Keratinocyte (primary cell): ENCODE measurements at regions not wholly inside any gene's neighbourhood (a gene's known extent, or its start where the extent isn't known, plus 50 kb on each side); places are given as distances from the start of the nearest gene placed in this dataset.

Experiments
- DNase-seq: peaks from one replicate; pipeline ENCODE4 v3.0.0-alpha.2; 2011; ENCODE audit warnings: low read depth, missing footprints, low spot score
- FAIRE-seq: peaks from 2 replicates; lab custom pipeline; 2011; peaks lifted over from hg19 to GRCh38; lab: Jason Lieb, UNC
- H2AFZ ChIP-seq: 2 replicates; pipeline ENCODE4 v1.6.0; 2012; ENCODE audit warnings: low read length, control low read depth, inconsistent platforms; ENCODE audit not compliant: control insufficient read depth
- H3K27ac ChIP-seq: 2 replicates; pipeline ENCODE4 v1.5.1; 2011; ENCODE audit warnings: low read length; ENCODE audit not compliant: control insufficient read depth, insufficient read depth
- H3K27me3 ChIP-seq: 3 replicates; pipeline ENCODE4 v1.6.0; 2011; ENCODE audit warnings: low read length; ENCODE audit not compliant: control insufficient read depth, insufficient read depth; ENCODE audit errors: extremely low read depth
- H3K36me3 ChIP-seq, 2 experiments: 2 replicates in 1 of 2; 3 replicates in 1 of 2; pipeline ENCODE4 v1.5.1; 2011; ENCODE audit warnings: low read length in 2 of 2, mild to moderate bottlenecking in 1 of 2; ENCODE audit not compliant: control insufficient read depth in 2 of 2, insufficient read depth in 2 of 2; ENCODE audit errors: extremely low read depth in 1 of 2
- H3K4me1 ChIP-seq: 3 replicates; pipeline ENCODE4 v1.5.1; 2011; ENCODE audit warnings: low read length; ENCODE audit not compliant: control insufficient read depth, insufficient read depth; ENCODE audit errors: extremely low read depth
- H3K4me2 ChIP-seq: 3 replicates; pipeline ENCODE4 v1.6.0; 2011; ENCODE audit warnings: low read depth, low read length; ENCODE audit not compliant: control insufficient read depth, insufficient read depth; ENCODE audit errors: extremely low read depth
- H3K4me3 ChIP-seq, 3 experiments: fragments of 200-600 bp in 1 of 3; sonication (generic) in 1 of 3; 2 replicates in 2 of 3; 3 replicates in 1 of 3; pipeline ENCODE4 v1.5.1; 2011 to 2016; ENCODE audit warnings: low read length in 3 of 3, mild to moderate bottlenecking in 3 of 3, control low read depth in 2 of 3, inconsistent platforms in 1 of 3, low read depth in 1 of 3, mixed read lengths in 1 of 3, mixed run types in 1 of 3, moderate library complexity in 1 of 3; ENCODE audit not compliant: control insufficient read depth in 2 of 3, insufficient read depth in 2 of 3; ENCODE audit errors: extremely low read depth in 1 of 3
- H3K79me2 ChIP-seq: 2 replicates; pipeline ENCODE4 v1.6.0; 2012; ENCODE audit warnings: low read length; ENCODE audit not compliant: control insufficient read depth, insufficient read depth
- H3K9ac ChIP-seq: 3 replicates; pipeline ENCODE4 v1.6.0; 2011; ENCODE audit warnings: low read length; ENCODE audit not compliant: control insufficient read depth, insufficient read depth; ENCODE audit errors: extremely low read depth
- H3K9me1 ChIP-seq: 3 replicates; pipeline ENCODE4 v1.6.0; 2011; ENCODE audit warnings: low read length; ENCODE audit not compliant: control insufficient read depth, insufficient read depth; ENCODE audit errors: extremely low read depth
- H3K9me3 ChIP-seq: 2 replicates; pipeline ENCODE4 v1.5.1; 2012; ENCODE audit warnings: low read depth, low read length; ENCODE audit not compliant: control insufficient read depth
- H4K20me1 ChIP-seq: 3 replicates; pipeline ENCODE4 v1.6.0; 2011; ENCODE audit warnings: low read length; ENCODE audit not compliant: control insufficient read depth, insufficient read depth; ENCODE audit errors: extremely low read depth
- CTCF ChIP-seq, 3 experiments: IDR thresholded peaks in 1 of 3; conservative IDR thresholded peaks in 1 of 3; optimal IDR thresholded peaks in 1 of 3; 2 replicates in 2 of 3; 3 replicates in 1 of 3; pipeline versions ENCODE3 to v1.5.1; 2011; ENCODE audit warnings: low read length in 3 of 3, mild to moderate bottlenecking in 3 of 3, moderate library complexity in 2 of 3, control low read depth in 1 of 3, inconsistent platforms in 1 of 3; ENCODE audit not compliant: insufficient read depth in 2 of 3; ENCODE audit errors: extremely low read depth in 1 of 3
- EZH2 ChIP-seq: IDR thresholded peaks from one replicate; pipeline ENCODE4 v1.6.1; 2012; ENCODE audit warnings: inconsistent platforms, mild to moderate bottlenecking, low read length, moderate library complexity
- dilution Hi-C: fragments of 300-500 bp; cut with MboI; formaldehyde crosslinking; loops from one replicate; pipeline ENCODE4 v1.7.0; 2020; ENCODE audit warnings: low sequenced_read_pairs; ENCODE audit not compliant: extremely low pct_ligation_motif_present

DNA sequence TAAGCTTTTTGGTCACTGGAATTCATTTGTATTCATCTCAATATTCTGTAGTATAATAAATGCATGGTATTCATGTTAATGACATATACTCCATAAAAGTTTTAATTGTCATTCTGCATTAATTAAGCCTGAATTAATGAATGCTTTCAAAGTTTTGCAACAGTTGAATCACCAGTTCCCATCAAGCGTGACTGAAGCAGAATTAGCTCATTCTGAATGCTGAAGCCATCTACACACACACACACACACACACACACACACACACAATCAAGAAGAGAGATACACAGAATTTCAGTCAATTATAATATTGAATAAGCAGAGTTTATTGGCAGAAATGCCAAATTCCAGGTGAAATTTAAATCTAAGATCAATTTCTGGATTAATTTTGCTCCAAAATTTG, 252.1 kb upstream of the KCNMB2 start:
- Histone ChIP-seq H4K20me1 (no peaks in the 10 kb centered on the region), H3K9ac (no peak overlapping the region), H3K9me1 (no peaks in the 10 kb centered on the region), H3K27ac (no peak overlapping the region), H2AFZ (no peak overlapping the region), H3K4me3 (no peak overlapping the region), H3K36me3 (no peaks in the 10 kb centered on the region), H3K79me2 (no peaks in the 10 kb centered on the region), H3K4me2 (no peak overlapping the region), H3K9me3 (no peaks in the 10 kb centered on the region), H3K27me3 (no peaks in the 10 kb centered on the region), H3K4me1 (no peaks in the 10 kb centered on the region)
- dilution Hi-C loops = no loop called here
- no peak for FAIRE-seq
- DNase-seq = no peak
- TF ChIP-seq CTCF (optimal IDR thresholded peaks at IDR 0.05 in 1 of 3, IDR thresholded peaks at IDR 0.05 in 1 of 3, conservative IDR thresholded peaks at IDR 0.05 in 1 of 3; ENCODE audit: extremely low read depth in 1 of 3, insufficient read depth in 2 of 3, low read length in 3 of 3) (no peak), EZH2 (no peak)

DNA sequence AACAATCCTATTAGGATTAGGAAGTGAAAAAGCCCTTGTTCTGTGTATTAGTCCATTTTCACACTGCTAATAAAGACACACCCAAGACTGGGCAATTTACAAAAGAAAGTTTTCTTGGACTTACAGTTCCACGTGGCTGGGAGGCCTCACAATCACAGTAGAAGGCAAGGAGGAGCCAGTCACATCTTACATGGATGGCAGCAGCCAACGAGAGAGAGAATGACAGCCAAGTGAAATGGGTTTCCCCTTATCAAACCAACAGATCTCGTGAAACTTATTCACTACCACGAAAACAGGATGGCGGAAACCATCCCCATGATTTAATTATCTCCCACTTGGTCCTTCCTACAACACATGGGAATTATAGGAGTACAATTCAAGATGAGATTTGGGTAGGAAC, 248.2 kb upstream of the KCNMB2 start:
- Histone ChIP-seq H3K4me2 (no peak overlapping the region), H3K27ac (no peak overlapping the region), H3K9ac (no peak overlapping the region), H3K36me3 (no peaks in the 10 kb centered on the region), H3K27me3 (no peaks in the 10 kb centered on the region), H3K9me3 (no peaks in the 10 kb centered on the region), H3K9me1 (no peaks in the 10 kb centered on the region), H2AFZ (no peak overlapping the region), H3K4me1 (no peaks in the 10 kb centered on the region), H4K20me1 (no peaks in the 10 kb centered on the region), H3K79me2 (no peaks in the 10 kb centered on the region), H3K4me3 (no peak overlapping the region)
- dilution Hi-C loops = no loop called here
- no peak for DNase-seq
- FAIRE-seq = no peak
- TF ChIP-seq CTCF (optimal IDR thresholded peaks at IDR 0.05 in 1 of 3, IDR thresholded peaks at IDR 0.05 in 1 of 3, conservative IDR thresholded peaks at IDR 0.05 in 1 of 3; ENCODE audit: extremely low read depth in 1 of 3, insufficient read depth in 2 of 3, low read length in 3 of 3) (no peak), EZH2 (no peak)
